ENCODE measurements at regions not wholly inside any gene's neighbourhood (a gene's known extent, or its start where the extent isn't known, plus 50 kb on each side); places are given as distances from the start of the nearest gene placed in this dataset.

DNA sequence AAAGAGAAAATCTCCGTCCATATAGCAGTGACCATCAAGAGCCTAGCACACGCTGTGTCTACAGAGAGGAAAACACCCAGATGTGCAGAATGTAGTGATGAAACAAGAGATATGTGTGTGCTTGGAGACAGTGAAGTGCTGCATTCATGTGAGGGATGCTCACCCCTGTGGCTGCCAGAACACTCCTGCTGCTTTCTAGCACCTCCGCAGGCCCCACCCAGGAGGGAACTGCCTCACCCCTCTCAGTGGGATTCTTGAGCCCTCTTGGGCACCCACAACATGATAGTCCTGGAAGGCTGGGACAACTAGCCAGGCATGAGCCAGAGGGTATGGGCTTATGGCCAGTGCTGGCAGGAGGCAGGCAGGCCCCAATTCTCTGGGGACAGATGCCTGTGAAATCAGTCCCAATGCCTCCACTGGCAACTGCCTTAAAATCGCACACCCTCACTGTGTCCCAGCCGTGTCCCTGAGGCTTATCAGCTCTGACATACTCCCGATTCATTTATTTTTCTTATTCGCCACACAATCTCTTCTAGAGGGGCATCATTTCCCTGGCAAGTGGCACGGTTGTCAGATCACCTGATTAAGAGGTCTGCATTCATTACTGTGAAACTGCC lies 73.2 kb upstream of the FSTL4 start:
- TF ChIP-seq, protein P1, sequence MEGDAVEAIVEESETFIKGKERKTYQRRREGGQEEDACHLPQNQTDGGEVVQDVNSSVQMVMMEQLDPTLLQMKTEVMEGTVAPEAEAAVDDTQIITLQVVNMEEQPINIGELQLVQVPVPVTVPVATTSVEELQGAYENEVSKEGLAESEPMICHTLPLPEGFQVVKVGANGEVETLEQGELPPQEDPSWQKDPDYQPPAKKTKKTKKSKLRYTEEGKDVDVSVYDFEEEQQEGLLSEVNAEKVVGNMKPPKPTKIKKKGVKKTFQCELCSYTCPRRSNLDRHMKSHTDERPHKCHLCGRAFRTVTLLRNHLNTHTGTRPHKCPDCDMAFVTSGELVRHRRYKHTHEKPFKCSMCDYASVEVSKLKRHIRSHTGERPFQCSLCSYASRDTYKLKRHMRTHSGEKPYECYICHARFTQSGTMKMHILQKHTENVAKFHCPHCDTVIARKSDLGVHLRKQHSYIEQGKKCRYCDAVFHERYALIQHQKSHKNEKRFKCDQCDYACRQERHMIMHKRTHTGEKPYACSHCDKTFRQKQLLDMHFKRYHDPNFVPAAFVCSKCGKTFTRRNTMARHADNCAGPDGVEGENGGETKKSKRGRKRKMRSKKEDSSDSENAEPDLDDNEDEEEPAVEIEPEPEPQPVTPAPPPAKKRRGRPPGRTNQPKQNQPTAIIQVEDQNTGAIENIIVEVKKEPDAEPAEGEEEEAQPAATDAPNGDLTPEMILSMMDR (IDR thresholded peaks at IDR 0.05), result no peak
- no peak for TF ChIP-seq POLR2A (IDR thresholded peaks at IDR 0.05)
- no peaks in the 10 kb centered on the region for H3K27me3 ChIP-seq
- no peaks in the 10 kb centered on the region for H3K9me3 ChIP-seq
- no peaks in the 10 kb centered on the region for H3K4me1 ChIP-seq
- H3K36me3 ChIP-seq (ENCODE audit: low read depth, missing control alignments), result no peaks in the 10 kb centered on the region
- no peak overlapping the region for H3K4me3 ChIP-seq
- intact Hi-C loops (cut with DNase I; ENCODE audit: low total_unique reads), result no loop called here
- no peak for DNase-seq
- WGBS, 2 donors, result 52 to 57% methylated on average over 8 of the region's 8 CpGs
- no peak overlapping the region for H3K27ac ChIP-seq

DNA sequence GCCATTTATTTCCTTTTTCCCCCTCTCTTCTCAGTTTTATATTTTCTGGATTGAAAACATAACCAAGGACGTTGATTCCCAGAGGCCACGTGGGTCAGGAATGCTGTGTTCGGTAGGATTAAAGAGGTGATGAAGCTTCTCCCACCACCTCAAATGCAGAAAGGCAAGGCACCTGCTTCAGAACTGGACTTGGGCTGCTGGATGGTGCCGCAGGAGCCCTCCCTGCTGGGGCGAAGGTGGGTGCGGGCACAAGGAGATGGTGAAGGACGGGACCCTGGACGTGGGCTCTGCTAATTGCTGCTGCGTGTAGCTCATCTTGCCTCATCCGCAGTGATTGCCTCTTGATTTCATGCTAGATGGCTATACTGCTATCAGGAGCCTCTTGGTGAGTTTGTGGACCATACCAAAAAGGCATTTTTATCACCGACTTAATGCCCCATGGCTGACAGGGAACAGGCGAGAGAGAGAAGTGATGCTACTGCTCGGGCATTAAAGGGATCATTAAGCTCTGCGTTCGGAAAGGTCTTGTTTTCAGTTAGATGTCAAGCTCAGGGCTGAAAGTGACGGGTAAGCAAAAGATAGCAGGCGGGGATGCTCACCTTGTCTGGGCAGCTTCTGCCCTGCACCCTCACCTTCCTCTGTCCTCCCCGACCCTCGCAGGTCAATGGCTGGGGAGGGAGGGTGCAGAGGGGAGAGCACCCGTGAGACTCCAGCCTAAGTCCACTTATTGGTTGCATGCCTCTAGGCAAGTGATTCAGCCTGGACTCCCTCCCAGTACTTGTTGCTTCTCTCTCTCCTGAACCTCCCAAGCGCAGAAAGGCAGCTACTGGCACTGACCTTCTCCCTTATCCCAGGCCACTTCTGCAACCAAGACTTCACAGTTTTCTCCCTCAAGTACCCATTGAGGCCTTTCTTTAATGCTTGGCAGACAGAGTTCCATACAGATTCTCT lies 71.6 kb upstream of the FSTL4 start:
- WGBS, 2 donors, result 81 to 83% methylated on average over 20 to 21 of the region's 21 CpGs
- no peaks in the 10 kb centered on the region for H3K9me3 ChIP-seq
- H3K4me1 ChIP-seq, result no peaks in the 10 kb centered on the region
- no peak for DNase-seq
- intact Hi-C loops (cut with DNase I; ENCODE audit: low total_unique reads), result no loop called here
- no peak for TF ChIP-seq POLR2A (IDR thresholded peaks at IDR 0.05)
- TF ChIP-seq, protein P1 (IDR thresholded peaks at IDR 0.05), result no peak
- H3K27ac ChIP-seq, result no peak overlapping the region
- no peak overlapping the region for H3K4me3 ChIP-seq
- no peaks in the 10 kb centered on the region for H3K27me3 ChIP-seq
- H3K36me3 ChIP-seq (ENCODE audit: low read depth, missing control alignments), result no peaks in the 10 kb centered on the region

DNA sequence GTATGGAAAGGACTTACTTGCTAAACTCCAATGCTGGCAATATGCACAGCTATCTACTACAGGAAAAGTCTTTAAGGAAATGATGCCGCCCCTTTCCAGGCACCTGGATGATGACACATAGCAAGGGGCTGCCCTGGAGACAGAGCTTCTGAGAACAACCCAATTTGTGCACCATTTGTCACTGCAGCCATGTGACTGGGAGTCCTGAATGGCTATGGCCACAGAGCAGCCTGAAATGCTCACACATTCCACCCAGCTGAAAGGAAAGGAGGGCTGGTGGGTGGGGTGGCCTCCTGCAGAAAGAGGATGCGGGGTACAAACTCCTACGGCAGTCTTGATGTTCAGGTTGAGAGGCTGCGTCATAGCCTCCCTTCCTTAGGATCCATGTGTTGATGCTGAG lies 70.1 kb upstream of the FSTL4 start:
- TF ChIP-seq, protein P1 (IDR thresholded peaks at IDR 0.05), result no peak
- no peak for TF ChIP-seq POLR2A (IDR thresholded peaks at IDR 0.05)
- Histone ChIP-seq H3K4me3 (no peak overlapping the region), H3K36me3 (ENCODE audit: low read depth, missing control alignments) (no peaks in the 10 kb centered on the region), H3K4me1 (no peaks in the 10 kb centered on the region), H3K27ac (no peak overlapping the region), H3K27me3 (no peaks in the 10 kb centered on the region), H3K9me3 (no peaks in the 10 kb centered on the region)
- WGBS, 2 donors, result 76 to 94% methylated on average over 4 of the region's 4 CpGs
- no peak for DNase-seq
- intact Hi-C loops (cut with DNase I; ENCODE audit: low total_unique reads), result no loop called here

DNA sequence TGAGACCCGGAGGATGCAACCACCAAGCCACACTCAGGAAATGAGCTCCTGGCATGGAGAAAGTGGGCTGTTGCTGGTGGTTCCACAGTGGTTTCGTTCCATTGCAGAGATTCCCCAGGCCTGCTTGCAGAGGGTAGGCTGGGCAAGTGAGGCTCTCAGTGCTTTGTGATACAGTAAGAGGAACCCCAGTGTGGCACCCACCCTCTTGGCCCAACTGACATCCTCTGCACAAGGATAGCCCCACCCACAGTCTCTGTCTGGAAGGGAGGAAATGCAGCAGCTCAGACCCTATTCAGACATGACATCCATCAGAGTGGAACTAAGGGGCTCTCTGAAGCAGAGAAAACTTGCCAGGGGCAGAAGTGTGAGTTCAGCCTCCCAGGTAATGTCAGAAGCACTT lies 69.6 kb upstream of the FSTL4 start:
- no peaks in the 10 kb centered on the region for H3K27me3 ChIP-seq
- no peaks in the 10 kb centered on the region for H3K36me3 ChIP-seq (ENCODE audit: low read depth, missing control alignments)
- 80 to 82% methylated on average over 1 to 2 of the region's 2 CpGs for WGBS, 2 donors
- intact Hi-C loops (cut with DNase I; ENCODE audit: low total_unique reads), result no loop called here
- H3K4me3 ChIP-seq, result no peak overlapping the region
- DNase-seq, result no peak
- H3K4me1 ChIP-seq, result no peaks in the 10 kb centered on the region
- no peak overlapping the region for H3K27ac ChIP-seq
- no peak for TF ChIP-seq POLR2A (IDR thresholded peaks at IDR 0.05)
- TF ChIP-seq, protein P1 (IDR thresholded peaks at IDR 0.05), result no peak
- H3K9me3 ChIP-seq, result no peaks in the 10 kb centered on the region

Data from testis (tissue), 2 donors.